ENCODE measurements at regions not wholly inside any gene's neighbourhood (a gene's known extent, or its start where the extent isn't known, plus 50 kb on each side); places are given as distances from the start of the nearest gene placed in this dataset.
"Not testable (repeated sequence)": the region's sequence is repeated elsewhere in the genome, so short reads cannot be mapped to it uniquely, and the experiment has no call there.

- TF ChIP-seq CTCF (optimal IDR thresholded peaks at IDR 0.05 in 1 of 3, IDR thresholded peaks at IDR 0.05 in 1 of 3, conservative IDR thresholded peaks at IDR 0.05 in 1 of 3; ENCODE audit: extremely low read depth in 1 of 3, insufficient read depth in 2 of 3, low read length in 3 of 3); EZH2 (IDR thresholded peaks at IDR 0.05; ENCODE audit: low read length): not testable (repeated sequence)
Measured at GRCh38 chr21:9087816-9088215, 1433.6 kb upstream of the TPTE start.

All from keratinocyte (primary cell).